SK-N-SH (cell line): ENCODE measurements at regions not wholly inside any gene's neighbourhood (a gene's known extent, or its start where the extent isn't known, plus 50 kb on each side); places are given as distances from the start of the nearest gene placed in this dataset.

Source experiments
- NRF1 ChIP-seq: IDR thresholded peaks from 2 replicates; pipeline ENCODE4 v1.6.1; 2012; ENCODE audit warnings: low read depth, mild to moderate bottlenecking, low read length
- POLR2AphosphoS5 ChIP-seq: IDR thresholded peaks from 2 replicates; pipeline ENCODE4 v1.6.1; 2012; ENCODE audit warnings: low read depth, low read length
- REST ChIP-seq: IDR thresholded peaks from 2 replicates; pipeline ENCODE4 v1.6.1; 2012; ENCODE audit warnings: mild to moderate bottlenecking, low read depth, low read length, moderate library complexity

- TF ChIP-seq REST (no peak), POLR2AphosphoS5 (no peak), NRF1 (no peak)
These were observed 61.4 kb upstream of the BEGAIN start for GRCh38 chr14:100648474-100649172.
